Skeletal muscle tissue (tissue), 4 donors: ENCODE measurements at regions not wholly inside any gene's neighbourhood (a gene's known extent, or its start where the extent isn't known, plus 50 kb on each side); places are given as distances from the start of the nearest gene placed in this dataset. TPM values are rescaled to one million over a fixed set of nuclear protein-coding genes. Genes with fewer than 3 reads are reported as not detected.
"Not testable (repeated sequence)": the region's sequence is repeated elsewhere in the genome, so short reads cannot be mapped to it uniquely, and the experiment has no call there.

Source experiments
- H3K27ac ChIP-seq: one replicate; pipeline ENCODE4 v1.7.0; 2013; ENCODE audit warnings: mild to moderate bottlenecking, low read depth, low read length, inconsistent platforms
- H3K27me3 ChIP-seq, 3 donors: one replicate each; pipeline ENCODE4 v1.7.0; 2013; ENCODE audit warnings: low read length in 3 of 3; ENCODE audit not compliant: control insufficient read depth in 3 of 3, insufficient read depth in 3 of 3
- H3K36me3 ChIP-seq, 3 donors: one replicate each; pipeline ENCODE4 v1.7.0; 2013; ENCODE audit warnings: low read length in 3 of 3; ENCODE audit not compliant: control insufficient read depth in 3 of 3, insufficient read depth in 3 of 3
- H3K4me1 ChIP-seq, 3 donors: one replicate each; pipeline ENCODE4 v1.7.0; 2013; ENCODE audit warnings: low read length in 3 of 3, mild to moderate bottlenecking in 3 of 3; ENCODE audit not compliant: control insufficient read depth in 3 of 3, insufficient read depth in 3 of 3
- H3K4me3 ChIP-seq, 3 donors: one replicate each; pipeline ENCODE4 v1.7.0; 2013; ENCODE audit warnings: low read length in 3 of 3
- H3K9ac ChIP-seq, 3 donors: one replicate each; pipeline ENCODE4 v1.7.0; 2013; ENCODE audit warnings: low read length in 3 of 3, mild to moderate bottlenecking in 3 of 3, moderate library complexity in 2 of 3, low read depth in 1 of 3
- H3K9me3 ChIP-seq, 3 donors: one replicate each; pipeline ENCODE4 v1.7.0; 2013; ENCODE audit warnings: low read length in 3 of 3; ENCODE audit not compliant: control insufficient read depth in 3 of 3
- small RNA-seq: library from RNA; depleted of rRNA; stranded (forward); fragments of <200 nt; gene quantifications from one replicate; pipeline ENCODE3, GENCODE V24; 2014
- donor health status: Osteomylitis.

DNA sequence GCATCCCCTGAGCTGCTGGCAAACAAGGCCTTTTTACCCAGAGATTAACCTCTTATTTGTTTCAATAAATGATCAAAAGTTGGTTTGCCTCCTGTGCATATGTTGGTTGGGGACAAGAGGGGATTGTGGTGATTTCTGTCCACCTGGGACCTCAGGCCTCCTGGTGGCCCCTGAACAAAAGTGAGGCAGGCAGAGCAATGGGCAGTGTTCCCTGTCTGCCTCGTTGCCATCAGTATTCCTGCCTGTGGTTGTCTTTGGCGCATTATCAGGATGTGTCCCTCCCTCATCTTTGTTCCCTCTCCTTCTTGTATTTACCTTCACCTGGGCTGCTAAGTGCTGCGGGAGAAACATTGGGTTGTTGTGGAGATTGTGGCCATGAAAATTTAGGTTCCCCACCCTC is 65.3 kb upstream of the DRD5 start:
- Histone ChIP-seq H3K9ac (no peak overlapping the region), H3K27me3 (peaks cover 0 to 3% (median 0%) of the 10 kb centered on the region in 3 donors), H3K27ac (no peak overlapping the region), H3K4me1 (no peaks in the 10 kb centered on the region), H3K4me3 (no peak overlapping the region), H3K9me3 (no peaks in the 10 kb centered on the region), H3K36me3 (no peaks in the 10 kb centered on the region)

DNA sequence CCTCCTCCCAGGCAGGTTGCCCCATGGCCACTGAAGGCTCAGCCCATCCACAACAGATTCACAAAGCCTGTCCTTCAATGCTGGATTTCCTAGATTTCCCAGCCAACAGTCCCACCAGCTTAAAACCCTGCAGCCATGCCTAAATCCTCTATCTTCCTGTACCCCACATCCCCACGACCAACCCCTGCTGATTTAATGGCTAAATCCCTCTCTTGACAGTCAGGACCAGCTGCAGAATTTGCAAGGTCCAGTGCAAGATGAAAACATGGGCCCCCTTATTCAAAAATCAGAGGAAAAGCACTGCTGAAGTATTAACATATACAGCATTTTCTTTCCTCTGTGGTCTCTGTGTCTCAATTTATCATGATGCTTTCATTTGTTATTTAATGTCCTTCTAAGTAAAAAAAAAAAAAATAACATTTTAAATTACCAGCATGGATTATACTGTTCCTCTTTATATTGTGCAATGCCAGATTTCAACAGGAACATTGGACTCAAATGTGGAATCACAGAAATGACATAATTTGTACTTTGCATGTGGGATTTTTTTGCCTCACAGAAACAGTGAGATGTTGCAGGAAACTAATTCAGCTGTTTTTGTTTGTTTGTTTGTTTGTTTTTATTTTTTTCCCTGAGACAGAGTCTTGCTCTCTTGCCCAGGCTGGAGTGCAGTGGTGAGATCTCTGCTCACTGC is 63.0 kb upstream of the DRD5 start:
- not testable (repeated sequence) for H3K4me1 ChIP-seq, H3K27ac ChIP-seq, H3K9me3 ChIP-seq, H3K27me3 ChIP-seq, H3K4me3 ChIP-seq, H3K9ac ChIP-seq, H3K36me3 ChIP-seq

DNA sequence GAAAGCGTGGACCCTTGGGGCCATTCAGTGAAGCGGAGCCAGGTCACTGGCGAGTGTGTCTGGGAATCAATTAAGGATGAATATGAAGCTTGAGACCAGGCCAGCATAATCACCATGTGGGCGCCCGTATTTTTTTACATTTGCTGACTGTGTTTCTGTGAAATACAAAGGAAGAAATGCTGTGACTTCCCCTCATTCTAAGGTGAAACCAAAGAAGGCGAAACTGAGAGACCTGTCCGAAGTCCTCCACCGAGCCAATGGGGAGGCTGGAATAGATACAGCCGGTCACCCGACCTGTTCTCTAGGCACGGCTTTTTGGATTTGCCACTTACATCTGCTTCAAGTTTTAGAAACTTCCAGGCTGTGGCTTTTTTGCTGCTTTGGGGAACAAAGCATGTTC is 59.3 kb upstream of the DRD5 start:
- not testable (repeated sequence) for H3K4me1 ChIP-seq, H3K9ac ChIP-seq, H3K36me3 ChIP-seq, H3K27ac ChIP-seq, H3K27me3 ChIP-seq, H3K9me3 ChIP-seq, H3K4me3 ChIP-seq

Small RNAs in the stretch of these regions (small RNA-seq; reads per million reads assigned to genes)
- gene MIR548I2 (not detected), gene RF00017 (not detected), gene SNRPCP13 (not detected)
